IPS-NIHi7 (cell line): ENCODE measurements at regions not wholly inside any gene's neighbourhood (a gene's known extent, or its start where the extent isn't known, plus 50 kb on each side); places are given as distances from the start of the nearest gene placed in this dataset.
A peak's percentile ranks its signal among the peaks of the same experiment; 100 is the strongest.

Experiments used
- DNase-seq: peaks from one replicate; pipeline ENCODE4 v3.0.0; 2012; ENCODE audit warnings: mixed read lengths; ENCODE audit errors: extremely low spot score

- DNase-seq, result no peak
These were observed 237.0 kb upstream of the SLC14A2 start for GRCh38 chr18:45378308-45378707.

GRCh38 chr18:45378933-45379332 is 236.3 kb upstream of the SLC14A2 start:
- no peak for DNase-seq

GRCh38 chr18:45379903-45380302 is 235.4 kb upstream of the SLC14A2 start:
- no peak for DNase-seq

- DNase-seq, result no peak
These were observed 234.0 kb upstream of the SLC14A2 start for GRCh38 chr18:45381282-45381681.

- no peak for DNase-seq
These were observed 232.0 kb upstream of the SLC14A2 start for GRCh38 chr18:45383228-45383627.

GRCh38 chr18:45384137-45384961 is 230.9 kb upstream of the SLC14A2 start:
- peak; percentile 76 for DNase-seq

GRCh38 chr18:45384962-45385315 is 230.3 kb upstream of the SLC14A2 start:
- DNase-seq, result no peak

- peak; percentile 80 for DNase-seq
These were observed 229.1 kb upstream of the SLC14A2 start for GRCh38 chr18:45386041-45386655.

GRCh38 chr18:45387229-45387628 is 228.0 kb upstream of the SLC14A2 start:
- no peak for DNase-seq

GRCh38 chr18:45398448-45398847 is 216.8 kb upstream of the SLC14A2 start:
- no peak for DNase-seq

- DNase-seq, result no peak
These were observed 216.1 kb upstream of the SLC14A2 start for GRCh38 chr18:45399146-45399545.

- DNase-seq, result no peak
These were observed 215.6 kb upstream of the SLC14A2 start for GRCh38 chr18:45399643-45400042.

- DNase-seq, result no peak
These were observed 212.7 kb upstream of the SLC14A2 start for GRCh38 chr18:45402485-45403056.

- DNase-seq, result no peak
These were observed 211.8 kb upstream of the SLC14A2 start for GRCh38 chr18:45403341-45404049.

GRCh38 chr18:45408218-45408617 is 207.1 kb upstream of the SLC14A2 start:
- no peak for DNase-seq

- DNase-seq, result no peak
These were observed 205.3 kb upstream of the SLC14A2 start for GRCh38 chr18:45409971-45410370.

GRCh38 chr18:45412577-45412976 is 202.7 kb upstream of the SLC14A2 start:
- no peak for DNase-seq

GRCh38 chr18:45413180-45413836 is 202.0 kb upstream of the SLC14A2 start:
- no peak for DNase-seq

- no peak for DNase-seq
These were observed 199.7 kb upstream of the SLC14A2 start for GRCh38 chr18:45415614-45416013.

GRCh38 chr18:45416168-45416567 is 199.1 kb upstream of the SLC14A2 start:
- DNase-seq, result no peak

GRCh38 chr18:45417392-45417791 is 197.9 kb upstream of the SLC14A2 start:
- no peak for DNase-seq

- no peak for DNase-seq
These were observed 191.6 kb upstream of the SLC14A2 start for GRCh38 chr18:45423659-45424058.
